ENCODE measurements at regions not wholly inside any gene's neighbourhood (a gene's known extent, or its start where the extent isn't known, plus 50 kb on each side); places are given as distances from the start of the nearest gene placed in this dataset.

- Histone ChIP-seq H3K79me2 (ENCODE audit: control insufficient read depth, insufficient read depth, low read length) (no peaks in the 10 kb centered on the region), H3K9ac (replicated peaks; ENCODE audit: extremely low read depth, insufficient read depth, low read length) (no peak overlapping the region), H3K4me3 (replicated peaks in 1 of 3; ENCODE audit: insufficient read depth in 1 of 3, low read depth in 1 of 3, low read length in 3 of 3) (no peak overlapping the region), H3K27ac (ENCODE audit: insufficient read depth, low read depth, low read length) (no peak overlapping the region), H4K20me1 (replicated peaks; ENCODE audit: control insufficient read depth, extremely low read depth, insufficient read depth, low read length) (no peaks in the 10 kb centered on the region), H3K9me3 (replicated peaks; ENCODE audit: control insufficient read depth, insufficient read depth, low read length) (no peaks in the 10 kb centered on the region), H2AFZ (ENCODE audit: low read depth, low read length) (no peak overlapping the region), H3K9me1 (replicated peaks; ENCODE audit: control insufficient read depth, extremely low read depth, insufficient read depth, low read length) (no peaks in the 10 kb centered on the region), H3K36me3 (ENCODE audit: control insufficient read depth in 2 of 2, extremely low read depth in 1 of 2, insufficient read depth in 2 of 2, low read length in 2 of 2) (no peaks in the 10 kb centered on the region), H3K4me1 (ENCODE audit: control insufficient read depth, extremely low read depth, insufficient read depth, low read length) (no peaks in the 10 kb centered on the region), H3K27me3 (ENCODE audit: control insufficient read depth in 2 of 2, insufficient read depth in 2 of 2, low read length in 2 of 2) (peaks cover 5 to 22% of the 10 kb centered on the region in 2 experiments), H3K4me2 (ENCODE audit: insufficient read depth, low read length) (no peak overlapping the region)
- ChIA-PET POLR2A (no interaction called here), CTCF (interaction anchor here (1.1 kb wide), 1 partner anchor 80 kb away, joined by 3 read pairs; no protein-coding TSS in a partner anchor)
- no TSS peak for BruUV-seq (replicated peaks)
- TF ChIP-seq CTCF (IDR thresholded peaks at IDR 0.05; ENCODE audit: extremely low read depth in 1 of 2, insufficient read depth in 1 of 2, low read depth in 1 of 2, low read length in 2 of 2) (no peak), POLR2A (IDR thresholded peaks at IDR 0.05; ENCODE audit: low read depth, low read length) (no peak), MAX (IDR thresholded peaks at IDR 0.05; ENCODE audit: insufficient read depth, insufficient read length) (no peak), FOS (IDR thresholded peaks at IDR 0.05; ENCODE audit: borderline replicate concordance, insufficient read depth, low read length) (no peak), GATA2 (IDR thresholded peaks at IDR 0.05; ENCODE audit: insufficient read depth, insufficient read length, low read depth, low read length) (no peak), MYC (IDR thresholded peaks at IDR 0.05; ENCODE audit: low read depth, low read length) (no peak), JUN (IDR thresholded peaks at IDR 0.05; ENCODE audit: borderline replicate concordance, insufficient read depth, insufficient read length, low read depth) (no peak), POLR2AphosphoS5 (IDR thresholded peaks at IDR 0.05; ENCODE audit: insufficient read depth, low read depth, low read length) (no peak), EZH2 (IDR thresholded peaks at IDR 0.05; ENCODE audit: borderline replicate concordance, low read depth, low read length, severe bottlenecking) (no peak)
- intact Hi-C loops (cut with micrococcal nuclease) (no loop called here), dilution Hi-C loops (cut with MboI; ENCODE audit: extremely low pct_ligation_motif_present, low sequenced_read_pairs) (no loop called here)
- FAIRE-seq (no peak), DNase-seq (ENCODE audit: low read depth, low spot score) (no peak)
These were observed 95.3 kb upstream of the STMND1 start for GRCh38 chr6:17006543-17006942.

All from endothelial cell of umbilical vein (primary cell).